Stimulated activated CD8-positive, alpha-beta memory T cell treated with anti-CD3 and anti-CD28 coated beads, Interleukin-4, amount 100 ng/mL, for 48 hours (primary cell): ENCODE measurements at regions not wholly inside any gene's neighbourhood (a gene's known extent, or its start where the extent isn't known, plus 50 kb on each side); places are given as distances from the start of the nearest gene placed in this dataset.

ENCODE experiments used
- DNase-seq: peaks from one replicate; pipeline ENCODE4 v3.0.0-alpha.2; 2020

- DNase-seq, result no peak
Observed at GRCh38 chr12:115857160-115857920, 420.2 kb downstream of the MED13L start.

GRCh38 chr12:115852054-115852453 lies 425.4 kb downstream of the MED13L start:
- DNase-seq, result no peak

- DNase-seq, result no peak
Observed at GRCh38 chr12:115850957-115851356, 426.5 kb downstream of the MED13L start.

GRCh38 chr12:115849262-115849943 lies 428.1 kb downstream of the MED13L start:
- no peak for DNase-seq

- DNase-seq, result no peak
Observed at GRCh38 chr12:115847398-115847797, 430.1 kb downstream of the MED13L start.

GRCh38 chr12:115846516-115846915 lies 431.0 kb downstream of the MED13L start:
- DNase-seq, result no peak

GRCh38 chr12:115840159-115840558 lies 437.3 kb downstream of the MED13L start:
- DNase-seq, result no peak

GRCh38 chr12:115838952-115839351 lies 438.5 kb downstream of the MED13L start:
- DNase-seq, result no peak

GRCh38 chr12:115837220-115837619 lies 440.3 kb downstream of the MED13L start:
- DNase-seq, result no peak

GRCh38 chr12:115835445-115835844 lies 442.0 kb downstream of the MED13L start:
- no peak for DNase-seq

- no peak for DNase-seq
Observed at GRCh38 chr12:115833704-115834103, 443.8 kb downstream of the MED13L start.

GRCh38 chr12:115830633-115831032 lies 446.9 kb downstream of the MED13L start:
- no peak for DNase-seq

GRCh38 chr12:115830070-115830469 lies 447.4 kb downstream of the MED13L start:
- DNase-seq, result no peak

GRCh38 chr12:115828168-115828567 lies 449.3 kb downstream of the MED13L start:
- no peak for DNase-seq

GRCh38 chr12:115824936-115825602 lies 452.4 kb downstream of the MED13L start:
- no peak for DNase-seq

GRCh38 chr12:115823635-115824034 lies 453.9 kb downstream of the MED13L start:
- DNase-seq, result no peak

- DNase-seq, result no peak
Observed at GRCh38 chr12:115820656-115821055, 456.8 kb downstream of the MED13L start.

- no peak for DNase-seq
Observed at GRCh38 chr12:115818973-115819372, 458.5 kb downstream of the MED13L start.

- no peak for DNase-seq
Observed at GRCh38 chr12:115817389-115817788, 460.1 kb downstream of the MED13L start.

- no peak for DNase-seq
Observed at GRCh38 chr12:115815924-115816323, 461.6 kb downstream of the MED13L start.

GRCh38 chr12:115813256-115813655 lies 464.2 kb downstream of the MED13L start:
- DNase-seq, result no peak

- DNase-seq, result no peak
Observed at GRCh38 chr12:115811929-115812328, 465.6 kb downstream of the MED13L start.

GRCh38 chr12:115811045-115811444 lies 466.4 kb downstream of the MED13L start:
- no peak for DNase-seq
